ENCODE measurements at regions not wholly inside any gene's neighbourhood (a gene's known extent, or its start where the extent isn't known, plus 50 kb on each side); places are given as distances from the start of the nearest gene placed in this dataset.

DNA sequence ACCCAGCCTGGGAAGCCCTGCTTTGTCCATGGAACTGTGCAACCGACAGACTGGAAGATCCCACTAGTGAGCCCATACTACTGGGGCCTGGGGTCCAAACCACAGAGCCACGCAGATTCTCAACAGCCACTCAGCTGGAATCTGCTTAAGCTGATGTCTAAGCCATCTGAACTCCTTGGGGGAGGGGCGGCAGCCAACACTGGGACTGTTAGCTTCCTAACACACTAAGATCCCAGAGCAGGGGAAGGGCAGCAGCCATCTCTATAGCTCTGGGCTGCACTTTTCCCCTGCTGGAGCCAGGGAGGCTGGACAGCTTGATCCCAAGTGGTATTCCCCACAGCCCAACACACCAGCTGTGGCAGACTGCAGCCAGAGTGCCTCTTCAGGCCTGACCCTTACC is 118.3 kb downstream of the RPRM start:
- TF ChIP-seq, protein P1, sequence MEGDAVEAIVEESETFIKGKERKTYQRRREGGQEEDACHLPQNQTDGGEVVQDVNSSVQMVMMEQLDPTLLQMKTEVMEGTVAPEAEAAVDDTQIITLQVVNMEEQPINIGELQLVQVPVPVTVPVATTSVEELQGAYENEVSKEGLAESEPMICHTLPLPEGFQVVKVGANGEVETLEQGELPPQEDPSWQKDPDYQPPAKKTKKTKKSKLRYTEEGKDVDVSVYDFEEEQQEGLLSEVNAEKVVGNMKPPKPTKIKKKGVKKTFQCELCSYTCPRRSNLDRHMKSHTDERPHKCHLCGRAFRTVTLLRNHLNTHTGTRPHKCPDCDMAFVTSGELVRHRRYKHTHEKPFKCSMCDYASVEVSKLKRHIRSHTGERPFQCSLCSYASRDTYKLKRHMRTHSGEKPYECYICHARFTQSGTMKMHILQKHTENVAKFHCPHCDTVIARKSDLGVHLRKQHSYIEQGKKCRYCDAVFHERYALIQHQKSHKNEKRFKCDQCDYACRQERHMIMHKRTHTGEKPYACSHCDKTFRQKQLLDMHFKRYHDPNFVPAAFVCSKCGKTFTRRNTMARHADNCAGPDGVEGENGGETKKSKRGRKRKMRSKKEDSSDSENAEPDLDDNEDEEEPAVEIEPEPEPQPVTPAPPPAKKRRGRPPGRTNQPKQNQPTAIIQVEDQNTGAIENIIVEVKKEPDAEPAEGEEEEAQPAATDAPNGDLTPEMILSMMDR (IDR thresholded peaks at IDR 0.05 in 8 of 11, conservative IDR thresholded peaks at IDR 0.05 in 3 of 11) = no peak
- no peak for TF ChIP-seq POLR2A (IDR thresholded peaks at IDR 0.05)

All from spleen (tissue), 7 donors.